GM18907 (cell line): ENCODE measurements at regions not wholly inside any gene's neighbourhood (a gene's known extent, or its start where the extent isn't known, plus 50 kb on each side); places are given as distances from the start of the nearest gene placed in this dataset.
"Not testable (repeated sequence)": the region's sequence is repeated elsewhere in the genome, so short reads cannot be mapped to it uniquely, and the experiment has no call there.

ENCODE experiments used
- ATAC-seq: cut with Tn5 transposase; IDR thresholded peaks from one replicate; pipeline ENCODE4 v1.9.1; 2021; ENCODE audit warnings: mild to moderate bottlenecking, moderate library complexity; ENCODE audit not compliant: unreplicated experiment

GRCh38 chr10:42883993-42884983 is 101.7 kb downstream of the BMS1 start:
- ATAC-seq: no peak

- ATAC-seq: no peak
These were observed 103.1 kb downstream of the BMS1 start for GRCh38 chr10:42885491-42886270.

GRCh38 chr10:42887734-42888503 is 105.3 kb downstream of the BMS1 start:
- no peak for ATAC-seq

- no peak for ATAC-seq
These were observed 106.0 kb downstream of the BMS1 start for GRCh38 chr10:42888504-42889095.

GRCh38 chr10:42896735-42897134 is 114.1 kb downstream of the BMS1 start:
- ATAC-seq: no peak

- ATAC-seq: no peak
These were observed 115.7 kb downstream of the BMS1 start for GRCh38 chr10:42898037-42898960.

- ATAC-seq: no peak
These were observed 116.4 kb downstream of the BMS1 start for GRCh38 chr10:42899036-42899435.

GRCh38 chr10:42900346-42900745 is 117.8 kb downstream of the BMS1 start:
- ATAC-seq: not testable (repeated sequence)

- ATAC-seq: no peak
These were observed 128.8 kb downstream of the BMS1 start for GRCh38 chr10:42911359-42911758.

- ATAC-seq: no peak
These were observed 134.4 kb downstream of the BMS1 start for GRCh38 chr10:42916974-42917373.

GRCh38 chr10:42917821-42918220 is 135.2 kb downstream of the BMS1 start:
- no peak for ATAC-seq

- ATAC-seq: no peak
These were observed 139.4 kb downstream of the BMS1 start for GRCh38 chr10:42921951-42922350.

GRCh38 chr10:42924484-42924883 is 141.9 kb downstream of the BMS1 start:
- no peak for ATAC-seq

GRCh38 chr10:42926843-42927242 is 144.2 kb downstream of the BMS1 start:
- no peak for ATAC-seq

GRCh38 chr10:42928064-42928463 is 145.5 kb downstream of the BMS1 start:
- ATAC-seq: no peak

- ATAC-seq: no peak
These were observed 146.6 kb downstream of the BMS1 start for GRCh38 chr10:42929236-42929635.

- ATAC-seq: no peak
These were observed 146.9 kb upstream of the RET start for GRCh38 chr10:42929993-42930392.

GRCh38 chr10:42930516-42931192 is 146.2 kb upstream of the RET start:
- ATAC-seq: no peak

GRCh38 chr10:42932116-42932515 is 144.8 kb upstream of the RET start:
- ATAC-seq: no peak
